HFFc6 (cell line): ENCODE measurements at regions not wholly inside any gene's neighbourhood (a gene's known extent, or its start where the extent isn't known, plus 50 kb on each side); places are given as distances from the start of the nearest gene placed in this dataset.

Experiments
- DNase-seq: peaks from one replicate; pipeline ENCODE4 v3.0.0-alpha.2; 2018
- H3K27ac Mint-ChIP-seq: 2 replicates; pipeline ENCODE4 v1.8.0; 2020; ENCODE audit warnings: mild to moderate bottlenecking, mixed read lengths
- H3K27me3 Mint-ChIP-seq: 2 replicates; pipeline ENCODE4 v1.8.0; 2021; ENCODE audit warnings: mild to moderate bottlenecking, moderate library complexity, mixed read lengths; ENCODE audit not compliant: insufficient read depth
- H3K36me3 Mint-ChIP-seq: 2 replicates; pipeline ENCODE4 v1.8.0; 2021; ENCODE audit warnings: low read depth, mixed read lengths
- H3K4me1 Mint-ChIP-seq: 2 replicates; pipeline ENCODE4 v1.8.0; 2020; ENCODE audit warnings: low read depth, mixed read lengths
- H3K4me3 Mint-ChIP-seq: 2 replicates; pipeline ENCODE4 v1.8.0; 2020; ENCODE audit warnings: mild to moderate bottlenecking, moderate library complexity, mixed read lengths
- H3K9me3 Mint-ChIP-seq: 2 replicates; pipeline ENCODE4 v1.8.0; 2020; ENCODE audit warnings: mild to moderate bottlenecking, mixed read lengths
- CTCF ChIP-seq: fragments of 200-600 bp; sonication (generic); IDR thresholded peaks from 2 replicates; pipeline ENCODE4 v1.5.0; 2021; ENCODE audit warnings: antibody characterized with exemption, mild to moderate bottlenecking

GRCh38 chrX:69306063-69306404 is 140.8 kb upstream of the PJA1 start:
- H3K9me3 Mint-ChIP-seq = no peaks in the 10 kb centered on the region

GRCh38 chrX:69305333-69306062 is 140.2 kb upstream of the PJA1 start:
- DNase-seq = no peak
- no peak for TF ChIP-seq CTCF
- no peak overlapping the region for H3K27ac Mint-ChIP-seq
- no peak overlapping the region for H3K4me3 Mint-ChIP-seq
- no peaks in the 10 kb centered on the region for H3K36me3 Mint-ChIP-seq
- H3K9me3 Mint-ChIP-seq = no peaks in the 10 kb centered on the region
- peaks cover 13% of the 10 kb centered on the region for H3K27me3 Mint-ChIP-seq
- H3K4me1 Mint-ChIP-seq = no peaks in the 10 kb centered on the region

More at GRCh38 chrX:69306063-69306404, 140.8 kb upstream of the PJA1 start:
- Mint-ChIP-seq H3K27ac (no peak overlapping the region), H3K4me3 (no peak overlapping the region), H3K4me1 (no peaks in the 10 kb centered on the region), H3K36me3 (no peaks in the 10 kb centered on the region), H3K27me3 (peaks cover 13% of the 10 kb centered on the region)
- TF ChIP-seq CTCF = no peak
- DNase-seq = no peak

- Mint-ChIP-seq H3K4me3 (no peak overlapping the region), H3K36me3 (no peaks in the 10 kb centered on the region), H3K27me3 (peaks cover 20% of the 10 kb centered on the region), H3K27ac (no peak overlapping the region), H3K9me3 (no peaks in the 10 kb centered on the region), H3K4me1 (no peaks in the 10 kb centered on the region)
- TF ChIP-seq CTCF = no peak
- DNase-seq = no peak
Measured at GRCh38 chrX:69303231-69303630, 138.0 kb upstream of the PJA1 start.

- no peak for TF ChIP-seq CTCF
- Mint-ChIP-seq H3K27me3 (peaks cover 17% of the 10 kb centered on the region), H3K27ac (no peak overlapping the region), H3K9me3 (no peaks in the 10 kb centered on the region), H3K4me1 (no peaks in the 10 kb centered on the region), H3K4me3 (no peak overlapping the region), H3K36me3 (no peaks in the 10 kb centered on the region)
- no peak for DNase-seq
Measured at GRCh38 chrX:69299951-69300714, 134.9 kb upstream of the PJA1 start.

DNA sequence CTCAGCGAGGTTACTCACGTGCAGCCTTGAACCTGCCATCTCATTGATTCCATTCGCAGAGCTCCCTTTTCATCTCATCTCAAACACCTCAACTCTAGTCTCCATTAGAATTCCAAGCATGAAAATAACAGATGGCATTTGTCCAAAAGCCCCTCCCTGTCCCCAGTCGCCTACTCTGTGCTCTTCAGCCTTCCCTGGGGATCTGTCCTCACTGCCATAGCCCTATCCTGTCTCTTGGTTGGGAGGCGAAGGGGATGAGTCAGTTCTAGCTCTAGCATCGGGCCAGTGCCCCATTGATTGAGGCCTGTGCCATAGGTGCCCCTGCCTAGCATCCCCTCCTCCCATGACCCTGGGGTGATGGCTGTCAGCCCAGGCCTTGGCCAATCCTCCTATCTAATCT is 134.0 kb upstream of the PJA1 start:
- Mint-ChIP-seq H3K27ac (no peak overlapping the region), H3K36me3 (no peaks in the 10 kb centered on the region), H3K4me1 (no peaks in the 10 kb centered on the region), H3K4me3 (no peak overlapping the region), H3K9me3 (no peaks in the 10 kb centered on the region), H3K27me3 (peaks cover 13% of the 10 kb centered on the region)
- TF ChIP-seq CTCF = no peak
- no peak for DNase-seq
